Endodermal cell (in vitro differentiated cells): ENCODE measurements at regions not wholly inside any gene's neighbourhood (a gene's known extent, or its start where the extent isn't known, plus 50 kb on each side); places are given as distances from the start of the nearest gene placed in this dataset.

ENCODE experiments used
- DNase-seq: peaks from one replicate; pipeline ENCODE4 v3.0.0-alpha.2; 2017
- H3K27ac ChIP-seq: 2 replicates; pipeline ENCODE4 v1.5.1; 2013; ENCODE audit warnings: mild to moderate bottlenecking, low read depth, low read length, moderate library complexity
- H3K27me3 ChIP-seq: 2 replicates; pipeline ENCODE4 v1.6.1; 2013; ENCODE audit warnings: mild to moderate bottlenecking, low read length, moderate library complexity; ENCODE audit not compliant: insufficient read depth, control insufficient read depth, poor library complexity, severe bottlenecking
- H3K36me3 ChIP-seq: 2 replicates; pipeline ENCODE4 v1.7.0; 2013; ENCODE audit warnings: mild to moderate bottlenecking, low read length, moderate library complexity; ENCODE audit not compliant: control insufficient read depth, insufficient read depth
- H3K4me1 ChIP-seq: one replicate; pipeline ENCODE4 v1.7.0; 2013; ENCODE audit warnings: low read length; ENCODE audit not compliant: control insufficient read depth, insufficient read depth
- H3K4me3 ChIP-seq: 2 replicates; pipeline ENCODE4 v1.5.1; 2013; ENCODE audit warnings: mild to moderate bottlenecking, low read length, moderate library complexity
- H3K9ac ChIP-seq: 2 replicates; pipeline ENCODE4 v1.6.1; 2013; ENCODE audit warnings: mild to moderate bottlenecking, low read length, moderate library complexity; ENCODE audit not compliant: poor library complexity, severe bottlenecking; ENCODE audit errors: extremely low read depth
- H3K9me3 ChIP-seq: 2 replicates; pipeline ENCODE4 v1.6.1; 2013; ENCODE audit warnings: mild to moderate bottlenecking, low read length, moderate library complexity; ENCODE audit not compliant: control insufficient read depth
- H3K27ac Mint-ChIP-seq: 2 replicates; pipeline ENCODE4 v1.8.0; 2020; ENCODE audit warnings: mixed read lengths
- H3K27me3 Mint-ChIP-seq: 2 replicates; pipeline ENCODE4 v1.8.0; 2021; ENCODE audit warnings: mild to moderate bottlenecking, mixed read lengths; ENCODE audit not compliant: insufficient read depth
- H3K36me3 Mint-ChIP-seq: 2 replicates; pipeline ENCODE4 v1.8.0; 2020; ENCODE audit warnings: low read depth, mixed read lengths
- H3K4me1 Mint-ChIP-seq: 2 replicates; pipeline ENCODE4 v1.8.0; 2020; ENCODE audit warnings: mixed read lengths
- H3K4me3 Mint-ChIP-seq: 2 replicates; pipeline ENCODE4 v1.8.0; 2020; ENCODE audit warnings: mild to moderate bottlenecking, moderate library complexity, mixed read lengths
- H3K9me3 Mint-ChIP-seq: 2 replicates; pipeline ENCODE4 v1.8.0; 2020; ENCODE audit warnings: mild to moderate bottlenecking, mixed read lengths
- CTCF ChIP-seq: fragments of 200-600 bp; sonication (generic); conservative IDR thresholded peaks from 2 replicates; pipeline ENCODE4 v1.5.0; 2021; ENCODE audit warnings: antibody characterized with exemption, mild to moderate bottlenecking
- WGBS, 2 experiments: methylation state at CpG; one replicate each; pipeline versions ENCODE4 v1.1.5 to v1.1.7; 2013; ENCODE audit warnings: missing lambda C conversion rate in 2 of 2, mixed read lengths in 1 of 2; ENCODE audit not compliant: insufficient coverage in 1 of 2, insufficient read length in 1 of 2; 5-methylcytosine and 5-hydroxymethylcytosine counted together

- H3K4me3 ChIP-seq = no peak overlapping the region
- Mint-ChIP-seq H3K9me3 (peaks cover 17% of the 10 kb centered on the region), H3K4me3 (no peak overlapping the region), H3K36me3 (no peaks in the 10 kb centered on the region), H3K27ac (no peak overlapping the region), H3K4me1 (peaks cover 10% of the 10 kb centered on the region), H3K27me3 (no peaks in the 10 kb centered on the region)
- H3K4me1 ChIP-seq = no peaks in the 10 kb centered on the region
- no peaks in the 10 kb centered on the region for H3K36me3 ChIP-seq
- no peaks in the 10 kb centered on the region for H3K9me3 ChIP-seq
- no peak for TF ChIP-seq CTCF
- no peaks in the 10 kb centered on the region for H3K27me3 ChIP-seq
- no peak overlapping the region for H3K9ac ChIP-seq
- no peak overlapping the region for H3K27ac ChIP-seq
- 100% methylated on average over 1 of the region's 1 CpG; no CpG with 5 or more reads in 1 of the 2 experiments for WGBS, 2 experiments
- DNase-seq = no peak
These were observed 280.8 kb upstream of the NOCT start for GRCh38 chr4:138734746-138735145.

GRCh38 chr4:138728566-138728965 is 287.0 kb upstream of the NOCT start:
- Mint-ChIP-seq H3K27me3 (no peaks in the 10 kb centered on the region), H3K36me3 (no peaks in the 10 kb centered on the region), H3K4me3 (no peak overlapping the region), H3K27ac (no peak overlapping the region), H3K9me3 (no peaks in the 10 kb centered on the region), H3K4me1 (peaks cover 25% of the 10 kb centered on the region)
- Histone ChIP-seq H3K27me3 (no peaks in the 10 kb centered on the region), H3K27ac (no peak overlapping the region), H3K9ac (no peak overlapping the region), H3K4me3 (no peak overlapping the region), H3K4me1 (peaks cover 3% of the 10 kb centered on the region), H3K36me3 (no peaks in the 10 kb centered on the region), H3K9me3 (no peaks in the 10 kb centered on the region)
- TF ChIP-seq CTCF = no peak
- WGBS, 2 experiments = 83 to 92% methylated on average over 2 to 3 of the region's 3 CpGs
- no peak for DNase-seq

- H3K9me3 Mint-ChIP-seq = no peaks in the 10 kb centered on the region
- no peak for DNase-seq
- TF ChIP-seq CTCF = no peak
- H3K27me3 Mint-ChIP-seq = no peaks in the 10 kb centered on the region
- Histone ChIP-seq H3K27me3 (no peaks in the 10 kb centered on the region), H3K4me3 (no peak overlapping the region), H3K27ac (no peak overlapping the region), H3K9ac (no peak overlapping the region), H3K36me3 (no peaks in the 10 kb centered on the region), H3K9me3 (no peaks in the 10 kb centered on the region), H3K4me1 (peaks cover 3% of the 10 kb centered on the region)
- no peak overlapping the region for H3K4me3 Mint-ChIP-seq
- no peak overlapping the region for H3K27ac Mint-ChIP-seq
- H3K4me1 Mint-ChIP-seq = peaks cover 34% of the 10 kb centered on the region
- no peaks in the 10 kb centered on the region for H3K36me3 Mint-ChIP-seq
- WGBS, 2 experiments = 95% methylated on average over 3 of the region's 3 CpGs
These were observed 287.9 kb upstream of the NOCT start for GRCh38 chr4:138727731-138728130.
